GM21529 (cell line): ENCODE measurements at regions not wholly inside any gene's neighbourhood (a gene's known extent, or its start where the extent isn't known, plus 50 kb on each side); places are given as distances from the start of the nearest gene placed in this dataset.

Experiments used
- ATAC-seq: cut with Tn5 transposase; IDR thresholded peaks from one replicate; pipeline ENCODE4 v1.9.1; 2021; ENCODE audit not compliant: unreplicated experiment

- ATAC-seq, result no peak
Observed at GRCh38 chr1:73662526-73662925, 535.5 kb downstream of the LRRIQ3 start.

- no peak for ATAC-seq
Observed at GRCh38 chr1:73659136-73659535, 538.8 kb downstream of the LRRIQ3 start.

- no peak for ATAC-seq
Observed at GRCh38 chr1:73654714-73655113, 543.3 kb downstream of the LRRIQ3 start.

GRCh38 chr1:73644198-73644597 is 553.8 kb downstream of the LRRIQ3 start:
- ATAC-seq, result no peak

- ATAC-seq, result no peak
Observed at GRCh38 chr1:73639494-73639893, 558.5 kb downstream of the LRRIQ3 start.

- ATAC-seq, result no peak
Observed at GRCh38 chr1:73637264-73637663, 560.7 kb downstream of the LRRIQ3 start.

- no peak for ATAC-seq
Observed at GRCh38 chr1:73635021-73635420, 563.0 kb downstream of the LRRIQ3 start.

DNA sequence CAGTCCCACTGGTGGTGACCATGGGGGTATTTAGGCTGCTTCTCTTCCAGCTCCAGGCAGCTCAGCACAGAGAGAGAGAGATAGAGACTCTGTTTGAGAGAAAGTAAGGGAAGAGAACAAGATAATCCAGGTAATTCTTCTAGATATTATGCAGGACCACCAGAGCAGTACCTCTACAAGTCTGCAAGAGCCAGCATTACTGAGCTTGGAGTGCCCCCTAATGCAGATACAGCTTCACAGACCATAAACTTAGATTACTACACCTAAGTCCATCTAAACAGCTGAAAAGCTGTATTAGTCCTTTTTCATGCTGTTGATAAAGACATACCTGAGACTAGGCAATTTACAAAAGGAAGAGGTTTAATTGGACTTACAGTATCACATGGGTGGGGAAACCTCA is 570.3 kb downstream of the LRRIQ3 start:
- ATAC-seq, result no peak

DNA sequence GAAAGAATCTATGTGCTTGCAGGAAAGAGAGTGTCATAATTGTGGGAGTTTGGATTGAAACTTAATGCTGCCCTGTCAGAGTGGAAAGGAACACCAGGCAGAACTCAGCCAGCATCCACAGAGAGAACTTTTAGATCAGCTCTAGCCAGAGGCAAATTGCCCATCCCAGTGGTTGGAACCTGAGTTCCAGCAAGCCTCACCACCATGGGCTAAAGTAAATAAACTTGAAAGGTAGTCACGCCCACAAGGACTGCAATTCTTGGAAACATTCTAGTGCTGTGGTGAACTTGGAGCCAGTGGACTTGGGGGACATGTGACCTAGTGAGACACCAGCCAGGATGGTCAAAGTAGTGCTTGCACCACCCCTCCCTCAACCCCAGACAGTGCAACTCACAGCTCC is 571.6 kb downstream of the LRRIQ3 start:
- ATAC-seq, result no peak

GRCh38 chr1:73623946-73624345 is 574.0 kb downstream of the LRRIQ3 start:
- no peak for ATAC-seq

DNA sequence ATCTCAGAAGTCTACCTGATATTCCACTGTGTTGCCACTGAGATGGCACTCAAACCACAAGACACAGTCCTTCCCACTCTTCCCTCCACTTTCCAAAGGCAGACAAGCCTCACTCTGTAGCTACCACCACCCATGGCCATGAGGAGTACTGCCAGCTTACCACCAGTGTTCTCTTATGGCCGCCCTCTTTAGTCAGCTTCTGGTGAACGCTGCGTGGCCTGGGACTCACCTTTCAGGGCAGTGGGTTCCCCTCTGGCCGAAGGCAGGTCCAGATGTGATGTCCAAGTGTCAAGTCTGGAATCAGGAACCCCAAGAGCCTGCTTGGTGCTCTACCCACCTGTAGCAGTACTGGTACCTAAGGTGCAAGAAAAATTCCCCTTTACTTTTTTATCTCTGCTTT is 580.8 kb downstream of the LRRIQ3 start:
- ATAC-seq, result no peak

GRCh38 chr1:73611681-73612080 is 586.3 kb downstream of the LRRIQ3 start:
- ATAC-seq, result no peak

DNA sequence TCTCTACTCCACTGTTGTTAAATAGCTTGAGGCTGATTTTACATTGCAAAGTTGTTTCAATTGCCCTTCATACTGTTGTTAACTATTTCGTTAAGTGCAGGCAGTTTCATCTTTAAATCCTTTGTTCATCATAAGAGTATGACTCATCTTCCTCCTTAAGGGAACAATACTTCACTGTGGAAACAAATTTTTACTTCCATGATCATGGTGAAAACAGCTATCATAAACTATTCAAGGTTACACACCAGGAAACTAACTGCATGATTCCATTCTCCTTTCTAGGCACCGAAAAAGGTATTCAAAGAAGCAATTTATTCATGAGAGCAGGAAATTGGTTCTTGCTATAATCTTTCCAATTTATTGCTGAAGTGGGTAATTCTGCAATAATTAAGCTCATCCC is 593.2 kb downstream of the LRRIQ3 start:
- no peak for ATAC-seq

- no peak for ATAC-seq
Observed at GRCh38 chr1:73604211-73604610, 593.8 kb downstream of the LRRIQ3 start.

GRCh38 chr1:73593804-73594203 is 604.2 kb downstream of the LRRIQ3 start:
- no peak for ATAC-seq

DNA sequence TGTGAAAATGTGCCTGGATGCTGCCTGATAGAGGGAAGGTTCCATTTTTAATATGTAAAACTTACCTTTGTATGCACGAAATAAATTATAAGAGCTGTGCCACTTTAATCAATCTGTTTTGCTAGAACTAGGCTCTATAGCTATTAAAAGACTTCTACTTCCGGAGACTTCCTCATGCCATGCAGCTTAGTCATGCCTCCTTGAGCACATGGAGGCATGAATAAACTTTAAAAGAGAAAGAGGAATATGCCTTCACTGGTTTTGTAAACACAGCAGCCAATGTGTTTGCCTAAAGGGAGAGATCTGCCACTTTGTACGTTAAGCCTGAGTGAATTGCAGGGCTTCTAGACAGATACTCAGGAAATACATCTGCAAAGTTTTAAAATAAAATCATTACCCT is 604.6 kb downstream of the LRRIQ3 start:
- no peak for ATAC-seq

DNA sequence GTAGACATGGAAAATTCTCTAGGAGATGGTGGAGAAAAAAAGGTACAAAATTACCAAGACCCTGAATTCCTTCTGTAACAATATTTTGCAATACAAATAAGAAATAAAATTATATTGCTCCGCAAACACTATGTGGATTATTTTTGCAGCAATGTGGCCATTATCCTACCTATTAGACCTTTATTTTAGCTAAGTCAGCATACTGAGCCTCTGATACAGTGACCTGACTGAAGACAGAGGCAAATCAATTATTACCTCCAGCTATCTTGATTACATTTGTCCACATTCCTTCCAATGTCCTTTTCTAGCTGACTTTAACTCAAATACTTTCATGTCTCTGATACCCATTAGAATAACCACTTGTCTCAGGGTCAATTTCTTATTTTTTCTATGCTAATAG is 610.9 kb downstream of the LRRIQ3 start:
- no peak for ATAC-seq

DNA sequence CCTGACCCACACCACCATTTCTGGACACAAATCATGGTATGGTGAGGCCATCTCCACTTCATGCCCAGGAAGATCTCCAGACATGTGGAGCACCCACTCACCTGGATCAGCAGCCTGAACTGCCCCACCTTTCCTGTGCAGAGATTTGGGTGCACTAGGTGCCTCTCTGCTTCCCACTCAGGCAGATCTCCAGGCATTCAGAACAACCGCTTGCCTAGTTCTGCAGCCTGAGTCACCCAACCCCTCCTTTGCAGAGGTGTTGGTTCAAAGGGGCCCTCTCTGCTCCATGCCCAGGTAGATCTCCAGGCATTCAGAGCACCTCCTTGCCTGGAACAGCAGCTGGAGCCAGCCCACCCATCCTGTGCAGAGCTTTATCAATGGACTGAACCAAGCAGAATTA is 620.8 kb downstream of the LRRIQ3 start:
- no peak for ATAC-seq

GRCh38 chr1:73576083-73576482 is 621.9 kb downstream of the LRRIQ3 start:
- ATAC-seq, result no peak

DNA sequence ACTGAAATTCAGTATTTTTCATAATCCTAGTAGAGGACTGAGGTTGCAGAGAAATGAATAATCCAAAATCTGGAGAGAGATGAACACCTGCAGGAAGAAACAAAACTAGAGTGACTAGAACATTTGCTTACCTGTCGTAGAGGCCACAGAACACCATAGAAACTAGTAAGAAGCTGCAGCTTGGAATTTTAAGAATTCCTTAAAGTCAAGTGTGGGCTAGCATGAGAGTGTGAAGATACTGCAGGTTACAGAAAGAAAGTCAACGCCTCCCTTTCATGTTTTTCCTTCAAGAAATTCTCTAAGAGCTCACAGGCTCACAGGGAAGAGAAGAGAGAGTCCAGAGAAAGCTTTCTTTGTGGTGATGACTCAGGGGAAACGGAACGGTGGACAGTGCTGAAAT is 633.7 kb downstream of the LRRIQ3 start:
- no peak for ATAC-seq

- no peak for ATAC-seq
Observed at GRCh38 chr1:73556270-73556669, 641.7 kb downstream of the LRRIQ3 start.

DNA sequence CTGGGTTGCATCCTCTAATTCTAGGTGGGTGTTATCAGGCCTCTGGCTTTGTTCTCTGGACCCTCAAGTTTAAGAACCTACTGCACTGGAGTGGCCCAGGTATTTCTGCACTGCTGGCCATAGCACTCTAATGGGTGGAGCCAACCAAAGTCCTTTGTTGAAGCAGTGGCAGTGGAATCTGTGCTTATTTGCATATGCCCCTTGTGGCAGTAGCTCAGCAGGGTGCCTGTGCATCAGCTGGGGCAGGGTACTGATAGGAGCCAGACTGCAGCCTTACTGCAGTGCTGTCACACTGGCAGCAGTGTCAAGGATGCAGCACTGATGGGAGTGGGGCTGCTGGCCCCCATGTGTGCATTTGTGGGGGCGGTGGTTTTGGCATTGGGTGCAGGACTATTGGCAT is 660.6 kb downstream of the LRRIQ3 start:
- no peak for ATAC-seq

DNA sequence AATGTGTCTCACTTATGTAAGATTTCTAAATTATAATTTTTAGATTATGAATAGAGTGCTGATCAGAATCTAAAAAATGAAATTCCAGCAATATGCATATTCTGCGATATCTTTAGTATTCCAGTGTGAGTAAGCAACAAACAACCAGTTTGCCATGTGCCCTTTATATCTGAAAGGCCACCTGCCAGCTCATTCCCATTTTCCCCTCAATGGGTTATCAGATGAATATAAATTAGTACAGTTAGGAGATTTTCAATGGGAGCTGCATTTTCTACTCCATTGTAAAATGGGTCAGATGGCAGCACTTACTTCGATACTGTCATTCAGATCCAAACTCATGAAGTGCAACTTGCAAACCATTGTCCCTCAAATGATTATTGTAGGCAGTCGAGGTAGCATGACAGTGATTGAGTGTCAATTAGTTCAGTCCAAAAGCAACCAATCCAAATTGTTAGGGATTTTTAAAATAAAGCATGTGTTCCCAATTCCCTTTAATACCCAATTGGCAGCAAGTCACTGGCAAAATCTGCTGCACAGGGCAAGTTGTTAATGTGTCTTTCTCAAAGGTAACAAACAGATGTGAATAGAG is 680.3 kb downstream of the LRRIQ3 start:
- no peak for ATAC-seq

- ATAC-seq, result no peak
Observed at GRCh38 chr1:73516451-73516850, 681.5 kb downstream of the LRRIQ3 start.
